K562 (cell line): ENCODE measurements at regions not wholly inside any gene's neighbourhood (a gene's known extent, or its start where the extent isn't known, plus 50 kb on each side); places are given as distances from the start of the nearest gene placed in this dataset.

Source experiments
- CTCF ChIP-seq, 3 experiments: IDR thresholded peaks in 2 of 3; conservative IDR thresholded peaks in 1 of 3; 2 replicates each; pipeline ENCODE4 v1.5.1; 2011 to 2012; ENCODE audit warnings: low read length in 3 of 3, mild to moderate bottlenecking in 3 of 3, control low read depth in 2 of 3, improper control_type of control experiment in 1 of 3, inconsistent platforms in 1 of 3, low read depth in 1 of 3, mixed read lengths in 1 of 3, moderate library complexity in 1 of 3; ENCODE audit not compliant: insufficient read depth in 2 of 3
- GABPA ChIP-seq: fragments of 200-800 bp; sonication (Bioruptor generic); conservative IDR thresholded peaks from 2 replicates; pipeline ENCODE4 v1.6.1; 2016; ENCODE audit warnings: low read depth, missing genetic modification characterization, missing compliant biosample characterization
- MTA2 ChIP-seq: fragments of 450-650 bp; IDR thresholded peaks from 2 replicates; pipeline ENCODE4 v1.6.1; 2016; ENCODE audit warnings: low read depth
- NR2F6 ChIP-seq: fragments of 450-650 bp; formaldehyde crosslinking; IDR thresholded peaks from 2 replicates; pipeline ENCODE4 v1.4.0; 2020; ENCODE audit warnings: mild to moderate bottlenecking
- SP1 ChIP-seq: sonication (generic); formaldehyde crosslinking; IDR thresholded peaks from 2 replicates; pipeline ENCODE4 v1.8.1; 2022; ENCODE audit warnings: mild to moderate bottlenecking, missing genetic modification reagents
- ZBTB5 ChIP-seq: fragments of 450-650 bp; IDR thresholded peaks from 2 replicates; pipeline ENCODE4 v1.6.1; 2017; ENCODE audit warnings: antibody characterized with exemption

GRCh38 chr5:6206501-6206900 lies 171.8 kb downstream of the MED10 start:
- no peak for TF ChIP-seq ZBTB5
- no peak for TF ChIP-seq NR2F6 (CRISPR knock-in tag)
- TF ChIP-seq CTCF (IDR thresholded peaks at IDR 0.05 in 2 of 3, conservative IDR thresholded peaks at IDR 0.05 in 1 of 3; ENCODE audit: insufficient read depth in 2 of 3, low read depth in 1 of 3, low read length in 3 of 3) = no peak
- TF ChIP-seq GABPA (tag) = no peak
- TF ChIP-seq SP1 (CRISPR knock-in tag) = no peak
- no peak for TF ChIP-seq MTA2
